HepG2 (cell line): ENCODE measurements at regions not wholly inside any gene's neighbourhood (a gene's known extent, or its start where the extent isn't known, plus 50 kb on each side); places are given as distances from the start of the nearest gene placed in this dataset.

Experiments used
- MYPOP ChIP-seq: sonication (generic); formaldehyde crosslinking; IDR thresholded peaks from 2 replicates; pipeline ENCODE4 v1.8.1; 2023; ENCODE audit warnings: mild to moderate bottlenecking, moderate library complexity, missing genetic modification reagents
- STAT5B ChIP-seq: sonication (generic); formaldehyde crosslinking; IDR thresholded peaks from 2 replicates; pipeline ENCODE4 v1.4.0; 2020; ENCODE audit warnings: missing genetic modification reagents
- ZNF318 ChIP-seq: sonication (generic); formaldehyde crosslinking; IDR thresholded peaks from 2 replicates; pipeline ENCODE4 v1.4.0; 2020; ENCODE audit warnings: mild to moderate bottlenecking, missing genetic modification reagents
- ZNF597 ChIP-seq: sonication (generic); formaldehyde crosslinking; IDR thresholded peaks from 2 replicates; pipeline ENCODE4 v1.5.0; 2020; ENCODE audit warnings: missing genetic modification reagents

GRCh38 chr17:5719976-5720375 lies 135.7 kb upstream of the NLRP1 start (continued):
- TF ChIP-seq ZNF318 (CRISPR knock-in tag) (no peak), ZNF597 (no peak), MYPOP (CRISPR knock-in tag) (no peak), STAT5B (CRISPR knock-in tag) (no peak)
